Endothelial cell of hepatic sinusoid (primary cell): ENCODE measurements at regions not wholly inside any gene's neighbourhood (a gene's known extent, or its start where the extent isn't known, plus 50 kb on each side); places are given as distances from the start of the nearest gene placed in this dataset.

Experiments
- in situ Hi-C: cut with HindIII; loops from 2 replicates; pipeline ENCODE4 v1.10.0; 2017; ENCODE audit warnings: low sequenced_read_pairs

- in situ Hi-C loops: loop anchor here (5.0 kb wide), 1 partner anchor 38 kb away; no protein-coding TSS in a partner anchor
Measured at GRCh38 chr7:91609525-91609924, 271.0 kb downstream of the MTERF1 start.

- in situ Hi-C loops: no loop called here
Measured at GRCh38 chr7:91614431-91614830, 266.1 kb downstream of the MTERF1 start.

GRCh38 chr7:91618776-91619765 lies 261.4 kb downstream of the MTERF1 start:
- in situ Hi-C loops: no loop called here

- in situ Hi-C loops: loop anchor here (5.0 kb wide), 1 partner anchor 69 kb away; no protein-coding TSS in a partner anchor
Measured at GRCh38 chr7:91620827-91621226, 259.7 kb downstream of the MTERF1 start.

GRCh38 chr7:91627324-91627723 lies 253.2 kb downstream of the MTERF1 start:
- in situ Hi-C loops: loop anchor here (25.0 kb wide), 1 partner anchor 160 kb away; no protein-coding TSS in a partner anchor

DNA sequence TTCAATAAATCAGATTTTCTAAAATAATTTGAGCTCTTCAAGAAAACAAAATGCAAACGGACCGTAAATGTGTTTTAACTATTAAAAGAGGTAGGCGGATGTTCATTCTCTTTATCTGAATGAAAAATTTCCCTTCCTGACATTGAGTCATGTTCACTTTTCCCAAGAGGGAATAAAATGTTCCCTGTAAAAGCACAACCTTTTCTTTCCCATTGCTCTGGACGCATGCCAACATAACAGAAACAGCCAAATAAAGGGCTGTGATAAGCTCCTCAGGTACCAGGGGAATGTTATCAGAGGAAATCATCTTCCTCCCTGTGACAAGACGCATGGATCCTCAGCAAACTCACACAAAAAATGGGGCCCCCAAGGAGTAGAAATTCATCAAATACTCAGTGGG lies 251.8 kb downstream of the MTERF1 start:
- in situ Hi-C loops: loop anchor here (25.0 kb wide), 1 partner anchor 159 kb away; no protein-coding TSS in a partner anchor

- in situ Hi-C loops: loop anchor here (25.0 kb wide), 1 partner anchor 157 kb away; no protein-coding TSS in a partner anchor
Measured at GRCh38 chr7:91630581-91631380, 249.7 kb downstream of the MTERF1 start.

GRCh38 chr7:91632234-91632940 lies 248.1 kb downstream of the MTERF1 start:
- in situ Hi-C loops: loop anchor here (25.0 kb wide), 1 partner anchor 155 kb away; no protein-coding TSS in a partner anchor

- in situ Hi-C loops: loop anchor here (25.0 kb wide), 1 partner anchor 154 kb away; no protein-coding TSS in a partner anchor
Measured at GRCh38 chr7:91633013-91633441, 247.5 kb downstream of the MTERF1 start.

DNA sequence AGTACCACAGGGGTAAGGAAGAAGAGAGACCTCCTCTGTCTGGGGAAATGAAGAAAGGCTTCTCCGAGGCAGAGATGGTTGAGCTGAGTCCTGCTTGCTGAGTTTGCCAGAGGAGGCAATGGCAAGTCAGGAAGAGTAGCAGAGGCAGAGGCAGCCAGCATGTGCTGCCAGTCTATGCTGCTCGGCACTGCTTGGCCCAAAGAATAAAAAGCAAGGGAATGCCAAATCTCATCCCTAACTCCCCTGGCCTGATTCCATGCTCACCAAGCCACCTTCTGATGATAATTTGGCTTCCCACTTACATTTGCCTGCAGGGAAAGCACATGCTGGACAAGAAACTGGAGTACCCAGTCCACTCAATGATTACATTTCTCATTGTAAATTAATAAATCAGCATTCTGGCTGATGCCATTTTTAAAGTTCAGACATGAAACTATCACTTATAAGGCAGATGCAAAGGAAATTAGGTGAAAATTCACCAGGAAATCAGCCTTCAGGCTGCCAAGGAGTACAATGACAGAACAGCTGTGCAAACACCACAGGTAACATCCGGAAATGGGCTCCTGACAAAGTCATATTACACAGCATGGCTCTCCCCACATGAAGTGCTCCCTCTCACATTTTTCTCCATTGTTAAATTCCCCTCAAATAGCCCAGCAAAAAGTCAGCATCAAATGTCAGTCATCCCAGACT lies 245.9 kb downstream of the MTERF1 start:
- in situ Hi-C loops: loop anchor here (25.0 kb wide), 1 partner anchor 153 kb away; no protein-coding TSS in a partner anchor

DNA sequence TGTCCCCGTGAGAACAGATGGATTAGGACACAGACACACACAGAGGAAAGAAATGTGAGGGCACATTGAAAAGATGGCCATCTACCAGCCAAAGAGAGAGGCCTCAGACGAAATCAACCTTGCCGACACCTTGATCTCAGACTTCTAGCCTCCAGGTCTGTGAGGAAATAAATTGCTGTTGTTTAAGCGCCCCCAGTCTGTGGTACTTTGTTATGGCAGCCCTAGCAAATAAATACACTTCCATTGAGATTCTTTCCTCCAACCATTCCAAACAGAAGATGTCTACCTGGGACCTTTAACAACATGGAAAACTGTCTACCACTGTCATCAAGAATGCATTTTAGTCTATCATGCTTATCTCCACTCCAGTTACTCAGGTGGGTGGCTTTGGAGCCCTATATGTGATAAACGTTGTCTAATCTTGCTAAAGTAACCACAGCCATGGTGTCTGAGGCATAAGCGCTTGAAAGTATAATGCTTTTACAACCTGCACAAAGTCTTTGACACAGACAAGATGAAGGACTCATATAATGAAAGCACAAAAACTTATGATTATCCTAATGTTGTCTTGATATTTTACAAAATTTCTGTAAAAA lies 244.3 kb downstream of the MTERF1 start:
- in situ Hi-C loops: loop anchor here (25.0 kb wide), 1 partner anchor 151 kb away; no protein-coding TSS in a partner anchor

- in situ Hi-C loops: loop anchor here (25.0 kb wide), 1 partner anchor 151 kb away; no protein-coding TSS in a partner anchor
Measured at GRCh38 chr7:91636728-91637127, 243.8 kb downstream of the MTERF1 start.

- in situ Hi-C loops: loop anchor here (25.0 kb wide), 1 partner anchor 143 kb away; no protein-coding TSS in a partner anchor
Measured at GRCh38 chr7:91644256-91644655, 236.2 kb downstream of the MTERF1 start.

DNA sequence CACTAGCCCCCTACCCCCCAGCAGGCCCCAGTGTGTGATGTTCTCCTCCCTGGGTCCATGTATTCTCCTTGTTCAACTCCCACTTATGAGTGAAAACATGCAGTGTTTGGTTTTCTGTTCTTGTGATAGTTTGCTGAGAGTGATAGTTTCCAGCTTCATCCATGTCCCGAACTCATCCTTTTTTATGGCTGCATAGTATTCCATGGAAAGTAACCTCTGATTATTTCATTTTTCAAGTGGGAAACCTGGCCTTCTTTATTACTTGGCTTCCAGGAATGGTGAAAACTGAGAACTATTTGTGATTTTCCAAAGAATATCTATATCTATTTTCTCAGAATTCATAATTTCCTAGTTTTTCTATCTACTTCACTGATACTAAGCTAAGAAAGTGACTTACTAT lies 235.0 kb downstream of the MTERF1 start:
- in situ Hi-C loops: loop anchor here (5.0 to 25.0 kb wide), 2 partner anchors 38 to 142 kb away; no protein-coding TSS in a partner anchor

DNA sequence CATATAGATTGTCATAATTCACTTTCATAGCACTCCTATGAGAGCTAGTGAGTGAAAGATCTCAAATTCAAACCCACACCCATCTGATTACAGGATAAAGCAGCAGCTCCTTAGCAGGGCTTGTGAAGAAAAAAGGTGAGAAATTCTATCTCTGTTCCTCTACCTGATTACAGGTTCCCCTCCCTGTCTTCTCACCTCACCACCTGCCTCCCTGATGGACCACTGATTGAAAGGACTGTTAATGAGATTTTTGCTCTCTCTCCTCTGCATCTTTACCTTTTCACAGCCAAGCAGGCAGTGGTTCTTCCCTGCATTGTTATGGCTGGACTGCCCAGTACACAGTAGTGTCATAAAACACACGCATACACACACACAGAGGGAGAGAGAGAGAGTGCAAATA lies 228.5 kb downstream of the MTERF1 start:
- in situ Hi-C loops: no loop called here

DNA sequence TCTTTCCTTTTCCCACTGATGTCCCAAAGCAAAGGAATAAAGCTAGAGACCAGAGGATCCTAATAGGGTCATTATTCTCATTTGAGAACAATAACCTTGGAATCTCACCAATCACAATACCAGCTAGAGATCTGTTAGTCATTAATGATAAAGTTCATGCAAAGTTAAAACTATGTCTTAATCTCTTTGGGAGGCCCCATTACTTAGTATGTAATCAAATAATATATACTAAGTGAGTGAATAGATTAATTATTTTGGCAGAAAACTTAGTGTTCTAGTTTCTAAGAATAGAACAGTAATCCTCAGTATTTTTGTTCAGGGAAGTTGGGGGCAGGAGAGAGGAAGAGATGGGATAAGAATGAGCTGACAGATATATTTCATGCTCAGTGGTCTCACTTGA lies 227.2 kb downstream of the MTERF1 start:
- in situ Hi-C loops: no loop called here

- in situ Hi-C loops: no loop called here
Measured at GRCh38 chr7:91655656-91656055, 224.8 kb downstream of the MTERF1 start.

DNA sequence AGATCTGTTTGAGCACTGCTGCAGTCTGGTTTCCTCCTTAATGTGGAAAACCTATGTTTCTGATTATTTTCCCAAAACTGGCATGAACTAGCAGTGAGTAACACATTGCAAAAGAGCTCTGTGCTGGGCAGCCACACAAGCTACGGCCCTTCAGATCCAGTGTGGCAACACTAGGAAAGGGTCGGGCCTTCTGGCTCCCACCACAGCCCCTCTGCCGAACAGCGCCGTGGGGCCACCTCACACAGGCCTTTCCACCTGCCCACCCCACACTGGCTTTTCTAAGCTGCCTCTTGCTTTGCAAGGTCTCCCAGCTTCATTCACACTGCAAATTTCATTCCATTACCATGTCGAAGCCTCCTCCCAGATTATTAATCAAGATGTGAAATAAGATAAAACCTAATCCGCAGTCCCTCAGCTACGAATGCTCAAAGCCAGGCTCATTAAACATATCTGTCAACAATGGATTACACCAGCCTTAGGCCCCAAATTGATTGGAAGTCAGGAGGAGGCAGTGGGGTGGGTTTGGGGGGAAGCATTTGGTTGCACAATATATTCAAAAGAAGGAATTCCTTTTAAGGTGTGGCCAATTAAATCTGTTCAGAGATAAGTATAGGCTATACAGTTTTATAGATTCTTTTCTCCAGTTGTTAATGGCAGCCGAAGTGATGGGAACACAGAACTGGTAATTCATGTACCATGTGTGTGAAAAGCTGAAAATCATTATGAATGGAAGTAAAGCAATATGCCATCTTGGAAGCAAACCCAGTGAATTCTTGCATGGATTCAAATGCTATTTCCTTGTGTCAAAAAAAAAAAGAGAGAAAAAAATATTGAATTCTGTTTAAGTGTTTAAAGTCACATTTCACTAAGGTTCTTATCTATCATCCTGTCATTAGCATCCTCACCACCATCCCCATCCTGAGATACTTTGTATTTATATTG lies 223.7 kb downstream of the MTERF1 start:
- in situ Hi-C loops: no loop called here
